SU-DHL-6 (cell line): ENCODE measurements at regions not wholly inside any gene's neighbourhood (a gene's known extent, or its start where the extent isn't known, plus 50 kb on each side); places are given as distances from the start of the nearest gene placed in this dataset.

ENCODE experiments used
- H2AFZ ChIP-seq: fragments of 200-600 bp; sonication (generic); 2 replicates; pipeline ENCODE4 v1.6.1; 2014; ENCODE audit warnings: low read depth, mild to moderate bottlenecking, moderate library complexity, mixed read lengths, antibody characterized with exemption, low read length; ENCODE audit not compliant: severe bottlenecking
- H3F3A ChIP-seq: fragments of 200-600 bp; shearing (Covaris generic); 2 replicates; pipeline ENCODE4 v1.6.0; 2016; ENCODE audit warnings: antibody characterized with exemption, mild to moderate bottlenecking; ENCODE audit not compliant: insufficient read depth
- H3K27ac ChIP-seq: fragments of 200-600 bp; sonication (generic); 2 replicates; pipeline ENCODE4 v1.5.1; 2016; ENCODE audit warnings: low read depth, mild to moderate bottlenecking, low read length, moderate library complexity, mixed read lengths
- H3K27me3 ChIP-seq: fragments of 200-600 bp; sonication (generic), shearing (Covaris generic); 2 replicates; pipeline ENCODE4 v1.6.0; 2014; ENCODE audit warnings: mild to moderate bottlenecking, low read length
- H3K36me3 ChIP-seq: fragments of 200-600 bp; sonication (generic); 2 replicates; pipeline ENCODE4 v1.6.1; 2014; ENCODE audit warnings: mild to moderate bottlenecking, low read length, mixed read lengths
- H3K4me2 ChIP-seq: fragments of 300-600, 200-600 bp; shearing (Covaris generic), sonication (generic); 2 replicates; pipeline ENCODE4 v1.6.0; 2014; ENCODE audit warnings: low read length, low read depth, mild to moderate bottlenecking; ENCODE audit not compliant: poor library complexity, severe bottlenecking
- H3K4me3 ChIP-seq: fragments of 200-600 bp; sonication (generic); 2 replicates; pipeline ENCODE4 v1.5.1; 2014; ENCODE audit warnings: antibody characterized with exemption, low read length, mild to moderate bottlenecking, mixed read lengths; ENCODE audit not compliant: insufficient read depth, poor library complexity, severe bottlenecking
- H3K79me2 ChIP-seq: fragments of 200-600 bp; sonication (generic); 2 replicates; pipeline ENCODE4 v1.6.1; 2014; ENCODE audit warnings: mild to moderate bottlenecking, low read length, moderate library complexity; ENCODE audit not compliant: insufficient read depth
- H3K9ac ChIP-seq: fragments of 200-600 bp; sonication (generic); 2 replicates; pipeline ENCODE4 v1.7.0; 2014; ENCODE audit warnings: mild to moderate bottlenecking, low read length
- H3K9me2 ChIP-seq: fragments of 200-600 bp; sonication (generic); replicated peaks from 2 replicates; pipeline ENCODE4 v1.6.1; 2014; ENCODE audit warnings: low read length; ENCODE audit not compliant: insufficient read depth
- H3K9me3 ChIP-seq: fragments of 200-600 bp; sonication (generic); 2 replicates; pipeline ENCODE4 v1.6.1; 2014; ENCODE audit warnings: low read length, mixed read lengths; ENCODE audit not compliant: insufficient read depth
- H4K20me1 ChIP-seq: fragments of 200-600 bp; sonication (generic); 2 replicates; pipeline ENCODE4 v1.6.1; 2014; ENCODE audit warnings: low read depth, mild to moderate bottlenecking, antibody characterized with exemption, low read length, moderate library complexity, mixed read lengths
- CTCF ChIP-seq: fragments of 200-600 bp; sonication (generic); IDR thresholded peaks from one replicate; pipeline ENCODE4 v1.5.1; 2017; ENCODE audit warnings: antibody characterized with exemption, mild to moderate bottlenecking, low read length, moderate library complexity; ENCODE audit not compliant: insufficient read depth, poor library complexity, severe bottlenecking
- EZH2phosphoT487 ChIP-seq: fragments of 200-600 bp; sonication (generic), shearing (Covaris generic); conservative IDR thresholded peaks from 2 replicates; pipeline ENCODE4 v1.6.1; 2018; ENCODE audit warnings: mild to moderate bottlenecking, antibody characterized with exemption, low read length, moderate library complexity, mixed read lengths

GRCh38 chr17:31744511-31744951 is 114.5 kb downstream of the COPRS start:
- no peaks in the 10 kb centered on the region for H3K9me2 ChIP-seq
- H2AFZ ChIP-seq = no peak overlapping the region
- H4K20me1 ChIP-seq = no peaks in the 10 kb centered on the region
- H3K27me3 ChIP-seq = no peaks in the 10 kb centered on the region
- H3K4me3 ChIP-seq = no peak overlapping the region
- H3K79me2 ChIP-seq = no peaks in the 10 kb centered on the region
- no peaks in the 10 kb centered on the region for H3F3A ChIP-seq
- H3K4me2 ChIP-seq = no peak overlapping the region
- H3K36me3 ChIP-seq = no peaks in the 10 kb centered on the region
- H3K9me3 ChIP-seq = no peaks in the 10 kb centered on the region
- H3K27ac ChIP-seq = no peak overlapping the region
- TF ChIP-seq CTCF (no peak), EZH2phosphoT487 (no peak)
- H3K9ac ChIP-seq = no peak overlapping the region

- H3K4me3 ChIP-seq = no peak overlapping the region
- H4K20me1 ChIP-seq = no peaks in the 10 kb centered on the region
- TF ChIP-seq EZH2phosphoT487 (no peak), CTCF (no peak)
- H2AFZ ChIP-seq = no peak overlapping the region
- H3K27me3 ChIP-seq = no peaks in the 10 kb centered on the region
- H3K36me3 ChIP-seq = no peaks in the 10 kb centered on the region
- no peaks in the 10 kb centered on the region for H3K79me2 ChIP-seq
- H3K9me3 ChIP-seq = no peaks in the 10 kb centered on the region
- H3K27ac ChIP-seq = no peak overlapping the region
- H3F3A ChIP-seq = no peaks in the 10 kb centered on the region
- no peaks in the 10 kb centered on the region for H3K9me2 ChIP-seq
- no peak overlapping the region for H3K9ac ChIP-seq
- H3K4me2 ChIP-seq = no peak overlapping the region
Measured at GRCh38 chr17:31743797-31744196, 115.2 kb downstream of the COPRS start.

- no peaks in the 10 kb centered on the region for H3K36me3 ChIP-seq
- H4K20me1 ChIP-seq = no peaks in the 10 kb centered on the region
- H3K4me3 ChIP-seq = no peak overlapping the region
- no peaks in the 10 kb centered on the region for H3K9me3 ChIP-seq
- no peaks in the 10 kb centered on the region for H3K9me2 ChIP-seq
- H3K9ac ChIP-seq = no peak overlapping the region
- H3K27ac ChIP-seq = no peak overlapping the region
- no peaks in the 10 kb centered on the region for H3K27me3 ChIP-seq
- no peak overlapping the region for H3K4me2 ChIP-seq
- no peaks in the 10 kb centered on the region for H3K79me2 ChIP-seq
- H3F3A ChIP-seq = no peaks in the 10 kb centered on the region
- no peak for TF ChIP-seq CTCF
- H2AFZ ChIP-seq = no peak overlapping the region
Measured at GRCh38 chr17:31741371-31741770, 117.7 kb downstream of the COPRS start.

- H3K27me3 ChIP-seq = no peaks in the 10 kb centered on the region
- TF ChIP-seq EZH2phosphoT487 (no peak), CTCF (no peak)
- H2AFZ ChIP-seq = no peak overlapping the region
- no peaks in the 10 kb centered on the region for H3K36me3 ChIP-seq
- no peak overlapping the region for H3K9ac ChIP-seq
- H4K20me1 ChIP-seq = no peaks in the 10 kb centered on the region
- no peaks in the 10 kb centered on the region for H3F3A ChIP-seq
- no peak overlapping the region for H3K4me3 ChIP-seq
- no peak overlapping the region for H3K27ac ChIP-seq
- H3K79me2 ChIP-seq = no peaks in the 10 kb centered on the region
- no peak overlapping the region for H3K4me2 ChIP-seq
- H3K9me2 ChIP-seq = no peaks in the 10 kb centered on the region
- no peaks in the 10 kb centered on the region for H3K9me3 ChIP-seq
Measured at GRCh38 chr17:31740611-31741082, 118.4 kb downstream of the COPRS start.
